GM23338 (cell line): ENCODE measurements at regions not wholly inside any gene's neighbourhood (a gene's known extent, or its start where the extent isn't known, plus 50 kb on each side); places are given as distances from the start of the nearest gene placed in this dataset.

ENCODE experiments used
- ATAC-seq: fragments of 200-7000 bp; cut with Tn5 transposase; 3 replicates; pipeline ENCODE4 v1.9.1; 2020
- DNase-seq: peaks from one replicate; pipeline ENCODE4 v3.0.0-alpha.2; 2015; ENCODE audit warnings: low spot score
- H2AFZ ChIP-seq: fragments of 200-600 bp; sonication (generic); 2 replicates; pipeline ENCODE4 v1.8.0; 2016; ENCODE audit warnings: antibody characterized with exemption, mild to moderate bottlenecking, moderate library complexity
- H3F3A ChIP-seq: fragments of 200-600 bp; sonication (generic); replicated peaks from 2 replicates; pipeline ENCODE4 v1.8.0; 2017; ENCODE audit warnings: antibody characterized with exemption, mixed run types, low read depth
- H3K27ac ChIP-seq: fragments of 200-600 bp; sonication (generic); 2 replicates; pipeline ENCODE4 v1.6.1; 2016; ENCODE audit warnings: low read depth
- H3K27me3 ChIP-seq: fragments of 200-600 bp; sonication (generic); 2 replicates; pipeline ENCODE4 v1.8.0; 2016; ENCODE audit warnings: mild to moderate bottlenecking, mixed run types, moderate library complexity; ENCODE audit not compliant: insufficient read depth
- H3K36me3 ChIP-seq: fragments of 200-600 bp; sonication (generic); 2 replicates; pipeline ENCODE4 v1.8.0; 2016; ENCODE audit warnings: mild to moderate bottlenecking; ENCODE audit not compliant: insufficient read depth
- H3K4me1 ChIP-seq: fragments of 200-600 bp; sonication (generic); 2 replicates; pipeline ENCODE4 v1.8.0; 2016; ENCODE audit warnings: mild to moderate bottlenecking, moderate library complexity; ENCODE audit not compliant: insufficient read depth
- H3K4me2 ChIP-seq: fragments of 200-600 bp; sonication (generic); 2 replicates; pipeline ENCODE4 v1.7.1; 2017; ENCODE audit warnings: mixed run types
- H3K4me3 ChIP-seq: fragments of 200-600 bp; sonication (generic); 2 replicates; pipeline ENCODE4 v1.6.1; 2016; ENCODE audit warnings: mixed run types
- H3K79me2 ChIP-seq: fragments of 200-600 bp; sonication (generic); replicated peaks from 2 replicates; pipeline ENCODE4 v1.8.0; 2017; ENCODE audit warnings: mild to moderate bottlenecking; ENCODE audit not compliant: insufficient read depth
- H3K9me2 ChIP-seq: fragments of 200-600 bp; sonication (generic); 2 replicates; pipeline ENCODE4 v1.8.0; 2017; ENCODE audit not compliant: insufficient read depth
- H4K20me1 ChIP-seq: fragments of 200-600 bp; sonication (generic); replicated peaks from 2 replicates; pipeline ENCODE4 v1.8.0; 2017; ENCODE audit warnings: mild to moderate bottlenecking; ENCODE audit not compliant: insufficient read depth
- H3K27ac Mint-ChIP-seq: 2 replicates; pipeline ENCODE4 v1.8.0; 2020; ENCODE audit warnings: inconsistent platforms, mild to moderate bottlenecking, moderate library complexity, mixed read lengths
- H3K27me3 Mint-ChIP-seq: 3 replicates; pipeline ENCODE4 v1.8.0; 2022; ENCODE audit warnings: low read depth, mild to moderate bottlenecking, moderate library complexity, mixed read lengths, inconsistent platforms; ENCODE audit not compliant: insufficient read depth, poor library complexity
- H3K36me3 Mint-ChIP-seq: 3 replicates; pipeline ENCODE4 v1.8.0; 2021; ENCODE audit warnings: low read depth, mild to moderate bottlenecking, inconsistent platforms, moderate library complexity, mixed read lengths
- H3K4me1 Mint-ChIP-seq: 3 replicates; pipeline ENCODE4 v1.8.0; 2020; ENCODE audit warnings: mild to moderate bottlenecking, inconsistent platforms, mixed read lengths
- H3K4me3 Mint-ChIP-seq: 3 replicates; pipeline ENCODE4 v1.8.0; 2021; ENCODE audit warnings: moderate library complexity, mild to moderate bottlenecking, inconsistent platforms, mixed read lengths
- H3K9me3 Mint-ChIP-seq: 3 replicates; pipeline ENCODE4 v1.8.0; 2020; ENCODE audit warnings: moderate library complexity, mild to moderate bottlenecking, inconsistent platforms, mixed read lengths
- CREB1 ChIP-seq: fragments of 250-450 bp; sonication (Bioruptor Pico); IDR thresholded peaks from 2 replicates; pipeline ENCODE4 v1.5.0; 2020; ENCODE audit warnings: low read depth, mild to moderate bottlenecking, moderate library complexity
- CTCF ChIP-seq, 2 experiments: fragments of 200-600 bp in 1 of 2; sonication (generic) in 1 of 2; conservative IDR thresholded peaks; 2 replicates each; pipeline versions ENCODE4 v1.5.1 to v1.6.1; 2016 to 2017; ENCODE audit warnings: antibody characterized with exemption in 2 of 2, low read depth in 2 of 2, mild to moderate bottlenecking in 2 of 2, moderate library complexity in 1 of 2
- ETS1 ChIP-seq: IDR thresholded peaks from 2 replicates; pipeline ENCODE4 v1.6.1; 2016; ENCODE audit warnings: antibody characterized with exemption
- EZH2 ChIP-seq: fragments of 200-600 bp; sonication (generic); IDR thresholded peaks from one replicate; pipeline ENCODE4 v1.8.0; 2017; ENCODE audit warnings: antibody characterized with exemption, mild to moderate bottlenecking, low read depth; ENCODE audit not compliant: unreplicated experiment
- EZH2phosphoT487 ChIP-seq: fragments of 200-600 bp; sonication (generic); IDR thresholded peaks from one replicate; pipeline ENCODE4 v1.8.1; 2018; ENCODE audit warnings: antibody characterized with exemption; ENCODE audit not compliant: unreplicated experiment
- JUNB ChIP-seq: IDR thresholded peaks from one replicate; pipeline ENCODE4 v1.6.1; 2016; ENCODE audit warnings: antibody characterized with exemption; ENCODE audit not compliant: unreplicated experiment
- NANOG ChIP-seq: IDR thresholded peaks from 2 replicates; pipeline ENCODE4 v1.6.1; 2016; ENCODE audit warnings: antibody characterized with exemption, borderline replicate concordance
- POLR2AphosphoS5 ChIP-seq: IDR thresholded peaks from 2 replicates; pipeline ENCODE4 v1.6.1; 2016; ENCODE audit warnings: antibody characterized with exemption, low read depth
- REST ChIP-seq: IDR thresholded peaks from one replicate; pipeline ENCODE4 v1.6.1; 2018; ENCODE audit warnings: antibody characterized with exemption; ENCODE audit not compliant: unreplicated experiment
- STAT1 ChIP-seq: IDR thresholded peaks from one replicate; pipeline ENCODE4 v1.6.1; 2016; ENCODE audit warnings: antibody characterized with exemption; ENCODE audit not compliant: unreplicated experiment
- ZNF114 ChIP-seq: fragments of 250-450 bp; sonication (Bioruptor Pico); IDR thresholded peaks from 2 replicates; pipeline ENCODE4 v1.5.0; 2020; ENCODE audit warnings: mild to moderate bottlenecking, moderate library complexity
- ZNF331 ChIP-seq: fragments of 250-450 bp; sonication (Bioruptor Pico); IDR thresholded peaks from 2 replicates; pipeline ENCODE4 v1.5.0; 2020; ENCODE audit warnings: low read depth, mild to moderate bottlenecking, moderate library complexity
- ZNF462 ChIP-seq: fragments of 250-450 bp; sonication (Bioruptor Pico); IDR thresholded peaks from 2 replicates; pipeline ENCODE4 v1.5.0; 2020; ENCODE audit warnings: mild to moderate bottlenecking, moderate library complexity

- no peak overlapping the region for H3K4me3 Mint-ChIP-seq
- H3K4me1 Mint-ChIP-seq, result no peaks in the 10 kb centered on the region
- H3K4me1 ChIP-seq, result peaks cover 3% of the 10 kb centered on the region; the same call in 1 of the 2 replicates
- H3K4me3 ChIP-seq, result no peak overlapping the region
- no peaks in the 10 kb centered on the region for H3F3A ChIP-seq
- H3K27ac ChIP-seq, result no peak overlapping the region
- no peaks in the 10 kb centered on the region for H3K36me3 ChIP-seq
- no peak overlapping the region for H3K4me2 ChIP-seq
- H3K27me3 ChIP-seq, result no peaks in the 10 kb centered on the region
- peaks cover 28% of the 10 kb centered on the region for H3K9me3 Mint-ChIP-seq
- no peak overlapping the region for H3K27ac Mint-ChIP-seq
- TF ChIP-seq ZNF114 (CRISPR knock-in tag), result no peak
- TF ChIP-seq CREB1 (CRISPR knock-in tag), result no peak
- TF ChIP-seq EZH2phosphoT487, result no peak
- TF ChIP-seq JUNB, result no peak
- TF ChIP-seq NANOG, result no peak
- no peak for TF ChIP-seq ZNF462
- no peak for TF ChIP-seq ETS1
- TF ChIP-seq STAT1, result no peak
- TF ChIP-seq POLR2AphosphoS5, result no peak
- no peak for TF ChIP-seq CTCF (conservative IDR thresholded peaks at IDR 0.05; ENCODE audit: low read depth in 2 of 2)
- TF ChIP-seq REST, result no peak
- TF ChIP-seq ZNF331, result no peak
- TF ChIP-seq EZH2, result no peak
- H3K9me2 ChIP-seq, result 0 out of 2 replicates have a peak, but pooled peaks cover 13% of the 10 kb centered on the region
- no peak overlapping the region for H2AFZ ChIP-seq
- no peaks in the 10 kb centered on the region for H3K36me3 Mint-ChIP-seq
- no peaks in the 10 kb centered on the region for H3K27me3 Mint-ChIP-seq
- DNase-seq, result no peak
- H3K79me2 ChIP-seq, result no peaks in the 10 kb centered on the region
- ATAC-seq, result no peak
- H4K20me1 ChIP-seq, result no peaks in the 10 kb centered on the region
Measured at GRCh38 chr2:6578416-6578815, 287.3 kb downstream of the CMPK2 start.
